ENCODE measurements at regions not wholly inside any gene's neighbourhood (a gene's known extent, or its start where the extent isn't known, plus 50 kb on each side); places are given as distances from the start of the nearest gene placed in this dataset.
"Not testable (repeated sequence)": the region's sequence is repeated elsewhere in the genome, so short reads cannot be mapped to it uniquely, and the experiment has no call there.

DNA sequence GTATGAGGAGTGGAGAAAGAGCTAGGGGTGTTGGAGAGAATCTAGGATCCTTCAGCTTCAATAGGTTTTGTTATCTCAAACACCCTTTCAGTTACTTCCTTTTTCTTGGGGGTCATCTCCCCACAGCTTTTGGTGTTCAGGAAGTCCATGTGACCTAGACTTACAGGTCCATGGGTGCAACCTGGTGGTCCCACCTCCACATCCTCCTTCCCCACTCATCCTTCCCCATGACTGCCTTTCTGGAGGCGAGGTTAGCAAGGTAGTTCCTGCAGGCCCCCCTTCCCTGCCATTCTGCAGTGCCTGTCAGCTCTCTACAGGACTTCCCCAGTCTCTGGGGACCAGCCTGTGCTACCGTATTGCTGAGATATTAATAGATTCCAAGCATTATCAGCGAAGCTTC is 107.6 kb downstream of the TMEM17 start:
- no peaks in the 10 kb centered on the region for H3K36me3 ChIP-seq
- no peak overlapping the region for H3K9ac ChIP-seq (ENCODE audit: low read depth in 2 of 2, low read length in 2 of 2)
- TF ChIP-seq, protein P1, sequence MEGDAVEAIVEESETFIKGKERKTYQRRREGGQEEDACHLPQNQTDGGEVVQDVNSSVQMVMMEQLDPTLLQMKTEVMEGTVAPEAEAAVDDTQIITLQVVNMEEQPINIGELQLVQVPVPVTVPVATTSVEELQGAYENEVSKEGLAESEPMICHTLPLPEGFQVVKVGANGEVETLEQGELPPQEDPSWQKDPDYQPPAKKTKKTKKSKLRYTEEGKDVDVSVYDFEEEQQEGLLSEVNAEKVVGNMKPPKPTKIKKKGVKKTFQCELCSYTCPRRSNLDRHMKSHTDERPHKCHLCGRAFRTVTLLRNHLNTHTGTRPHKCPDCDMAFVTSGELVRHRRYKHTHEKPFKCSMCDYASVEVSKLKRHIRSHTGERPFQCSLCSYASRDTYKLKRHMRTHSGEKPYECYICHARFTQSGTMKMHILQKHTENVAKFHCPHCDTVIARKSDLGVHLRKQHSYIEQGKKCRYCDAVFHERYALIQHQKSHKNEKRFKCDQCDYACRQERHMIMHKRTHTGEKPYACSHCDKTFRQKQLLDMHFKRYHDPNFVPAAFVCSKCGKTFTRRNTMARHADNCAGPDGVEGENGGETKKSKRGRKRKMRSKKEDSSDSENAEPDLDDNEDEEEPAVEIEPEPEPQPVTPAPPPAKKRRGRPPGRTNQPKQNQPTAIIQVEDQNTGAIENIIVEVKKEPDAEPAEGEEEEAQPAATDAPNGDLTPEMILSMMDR (IDR thresholded peaks at IDR 0.05): no peak
- no peaks in the 10 kb centered on the region for H3K9me3 ChIP-seq
- H3K4me3 ChIP-seq: no peak overlapping the region
- no peak for DNase-seq
- H3K27me3 ChIP-seq: no peaks in the 10 kb centered on the region
- H3K27ac ChIP-seq: no peak overlapping the region
- H3K4me1 ChIP-seq: no peaks in the 10 kb centered on the region
- intact Hi-C loops (cut with DNase I): no loop called here

DNA sequence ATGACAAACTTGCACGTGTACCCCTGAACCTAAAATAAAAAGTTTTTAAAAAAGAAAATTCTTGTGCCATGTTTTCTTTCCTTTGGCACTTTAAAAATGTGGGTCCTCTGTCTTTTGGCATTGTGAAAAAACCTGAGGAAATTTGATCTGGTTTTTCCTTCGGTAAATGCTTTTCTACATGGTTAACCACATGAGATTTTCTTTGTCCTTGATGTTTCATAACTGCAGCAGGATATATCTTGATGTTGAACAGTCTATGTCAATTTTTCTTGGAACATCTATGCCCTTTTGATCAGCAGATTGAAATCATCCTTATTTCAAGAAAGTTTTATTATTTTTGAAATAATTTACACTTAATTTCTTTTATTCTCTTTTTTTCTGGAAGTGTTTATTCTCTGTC is 109.1 kb downstream of the TMEM17 start:
- Histone ChIP-seq H3K36me3 (no peaks in the 10 kb centered on the region), H3K4me3 (no peak overlapping the region), H3K9ac (ENCODE audit: low read depth in 2 of 2, low read length in 2 of 2) (no peak overlapping the region), H3K27ac (no peak overlapping the region), H3K27me3 (no peaks in the 10 kb centered on the region), H3K4me1 (no peaks in the 10 kb centered on the region), H3K9me3 (no peaks in the 10 kb centered on the region)
- TF ChIP-seq, protein P1 (IDR thresholded peaks at IDR 0.05): no peak
- intact Hi-C loops (cut with DNase I): no loop called here
- DNase-seq: no peak

DNA sequence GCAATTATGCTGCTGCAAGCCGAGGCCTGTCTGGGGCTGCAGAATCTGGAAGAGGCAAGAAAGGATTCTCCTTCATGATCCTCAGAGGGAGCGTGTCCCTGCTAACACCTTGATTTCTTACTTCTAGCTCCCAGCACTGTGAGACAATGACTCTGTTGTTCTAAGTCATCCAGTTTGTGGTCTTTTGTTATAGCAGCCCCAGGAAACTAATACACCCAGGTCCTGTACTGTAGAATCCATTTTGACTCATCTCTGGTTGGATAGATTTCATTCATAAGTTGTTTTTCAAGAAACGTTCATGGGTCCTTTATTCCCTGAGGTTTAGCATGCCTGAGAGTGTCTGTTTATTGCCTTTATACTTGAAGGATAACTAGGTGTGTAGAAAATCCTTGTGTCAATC is 112.7 kb downstream of the TMEM17 start:
- DNase-seq: no peak
- no peaks in the 10 kb centered on the region for H3K4me1 ChIP-seq
- no peak overlapping the region for H3K4me3 ChIP-seq
- H3K9me3 ChIP-seq: no peaks in the 10 kb centered on the region
- TF ChIP-seq, protein P1 (IDR thresholded peaks at IDR 0.05): no peak
- intact Hi-C loops (cut with DNase I): no loop called here
- no peak overlapping the region for H3K27ac ChIP-seq
- no peaks in the 10 kb centered on the region for H3K27me3 ChIP-seq
- H3K9ac ChIP-seq (ENCODE audit: low read depth in 2 of 2, low read length in 2 of 2): no peak overlapping the region
- H3K36me3 ChIP-seq: no peaks in the 10 kb centered on the region

DNA sequence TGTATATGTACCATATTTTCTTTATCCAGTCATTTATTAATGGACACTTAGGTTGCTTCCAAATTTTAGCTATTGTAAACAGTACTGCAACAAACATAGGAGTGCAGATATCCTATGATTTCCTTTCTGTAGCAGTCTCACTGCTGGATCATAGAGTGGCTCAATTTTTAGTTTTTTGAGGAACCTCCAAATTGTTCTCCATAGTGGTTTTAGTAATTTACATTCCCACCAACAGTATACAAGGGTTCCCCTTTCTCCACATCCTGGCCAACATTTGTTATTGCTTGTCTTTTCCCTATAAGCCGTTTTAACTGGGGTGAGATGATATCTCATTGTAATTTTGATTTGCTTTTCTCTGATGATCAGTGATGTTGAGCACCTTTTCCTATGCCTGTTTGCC is 114.3 kb downstream of the TMEM17 start:
- no peak for DNase-seq
- Histone ChIP-seq H3K9ac (ENCODE audit: low read depth in 2 of 2, low read length in 2 of 2) (no peak overlapping the region), H3K4me3 (no peak overlapping the region), H3K9me3 (no peaks in the 10 kb centered on the region), H3K36me3 (no peaks in the 10 kb centered on the region), H3K4me1 (no peaks in the 10 kb centered on the region), H3K27me3 (no peaks in the 10 kb centered on the region), H3K27ac (no peak overlapping the region)
- intact Hi-C loops (cut with DNase I): no loop called here
- TF ChIP-seq, protein P1 (IDR thresholded peaks at IDR 0.05): no peak

DNA sequence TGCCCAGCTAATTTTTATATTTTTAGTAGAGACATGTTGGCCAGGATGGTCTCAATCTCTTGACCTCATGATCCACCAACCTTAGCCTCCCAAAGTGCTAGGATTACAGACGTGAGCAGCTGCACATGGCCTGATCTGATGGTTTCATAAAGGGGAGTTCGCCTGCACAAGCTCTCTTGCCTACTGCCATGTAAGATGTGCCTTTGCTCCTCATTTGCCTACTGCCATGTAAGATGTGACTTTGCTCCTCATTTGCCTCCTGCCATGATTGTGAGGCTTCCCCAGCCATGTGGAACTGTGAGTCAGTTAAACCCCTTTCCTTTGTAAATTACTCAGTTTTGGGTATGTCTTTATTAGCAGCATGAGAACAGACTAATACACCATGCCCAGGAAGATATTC is 119.6 kb downstream of the TMEM17 start:
- H3K4me3 ChIP-seq; DNase-seq; H3K9ac ChIP-seq (ENCODE audit: low read depth in 2 of 2, low read length in 2 of 2); H3K36me3 ChIP-seq; intact Hi-C loops (cut with DNase I); H3K27ac ChIP-seq; H3K27me3 ChIP-seq; H3K4me1 ChIP-seq; H3K9me3 ChIP-seq: not testable (repeated sequence)

DNA sequence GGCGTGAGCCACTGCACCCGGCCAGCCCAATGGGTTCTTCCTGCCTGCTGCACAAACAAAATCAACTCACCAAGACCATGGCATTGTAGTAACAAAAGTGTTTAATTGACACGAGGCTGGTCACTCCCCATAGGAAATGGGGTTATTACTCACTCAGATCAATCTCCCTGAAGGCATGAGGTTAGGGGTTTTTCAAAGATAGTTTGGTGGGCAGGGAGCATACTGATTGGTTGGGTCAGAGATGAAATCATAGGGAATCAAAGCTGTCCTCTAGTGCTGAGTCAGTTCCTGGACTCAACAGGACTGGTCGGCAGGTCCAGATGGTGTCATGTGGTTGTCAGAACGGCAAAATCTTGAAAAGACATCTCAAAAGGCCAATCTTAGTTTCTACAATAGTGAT is 122.1 kb downstream of the TMEM17 start:
- Histone ChIP-seq H3K4me1 (no peaks in the 10 kb centered on the region), H3K9me3 (no peaks in the 10 kb centered on the region), H3K4me3 (no peak overlapping the region), H3K27ac (no peak overlapping the region), H3K27me3 (no peaks in the 10 kb centered on the region), H3K36me3 (no peaks in the 10 kb centered on the region), H3K9ac (ENCODE audit: low read depth in 2 of 2, low read length in 2 of 2) (no peak overlapping the region)
- intact Hi-C loops (cut with DNase I): no loop called here
- DNase-seq: no peak
- TF ChIP-seq, protein P1 (IDR thresholded peaks at IDR 0.05): no peak
